C4-2B (cell line): ENCODE measurements at regions not wholly inside any gene's neighbourhood (a gene's known extent, or its start where the extent isn't known, plus 50 kb on each side); places are given as distances from the start of the nearest gene placed in this dataset.

Experiments
- H3K27ac ChIP-seq: fragments of 450-650 bp; 2 replicates; pipeline ENCODE4 v1.5.1; 2017
- CTCF ChIP-seq: fragments of 450-650 bp; conservative IDR thresholded peaks from 2 replicates; pipeline ENCODE4 v1.5.1; 2017; ENCODE audit warnings: mild to moderate bottlenecking
- ZFX ChIP-seq: fragments of 450-650 bp; IDR thresholded peaks from 2 replicates; pipeline ENCODE4 v1.6.1; 2017

DNA sequence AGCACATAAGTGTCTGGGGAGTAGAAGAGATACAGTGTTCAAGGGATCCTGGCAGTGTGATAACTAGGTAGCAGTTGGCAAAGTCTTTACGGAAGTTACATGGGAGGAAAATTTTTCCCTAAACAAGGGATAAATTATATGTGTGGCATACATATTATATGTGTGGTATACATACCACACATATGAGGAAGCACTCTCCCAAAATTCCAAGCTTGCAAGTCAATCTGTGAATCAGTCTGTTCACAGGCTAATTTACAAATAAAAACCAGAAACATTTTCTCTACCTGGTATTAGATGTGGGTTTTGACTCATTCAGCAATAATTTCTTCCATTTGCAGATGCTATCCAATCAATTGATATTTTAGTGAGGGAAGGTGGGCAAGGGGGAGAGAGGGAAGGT lies 110.0 kb downstream of the ISOC1 start:
- no peak overlapping the region for H3K27ac ChIP-seq
- TF ChIP-seq ZFX, result no peak
- TF ChIP-seq CTCF, result no peak

- TF ChIP-seq ZFX (no peak), CTCF (no peak)
- H3K27ac ChIP-seq, result no peak overlapping the region
These were observed 121.5 kb downstream of the ISOC1 start for GRCh38 chr5:129216001-129216400.

DNA sequence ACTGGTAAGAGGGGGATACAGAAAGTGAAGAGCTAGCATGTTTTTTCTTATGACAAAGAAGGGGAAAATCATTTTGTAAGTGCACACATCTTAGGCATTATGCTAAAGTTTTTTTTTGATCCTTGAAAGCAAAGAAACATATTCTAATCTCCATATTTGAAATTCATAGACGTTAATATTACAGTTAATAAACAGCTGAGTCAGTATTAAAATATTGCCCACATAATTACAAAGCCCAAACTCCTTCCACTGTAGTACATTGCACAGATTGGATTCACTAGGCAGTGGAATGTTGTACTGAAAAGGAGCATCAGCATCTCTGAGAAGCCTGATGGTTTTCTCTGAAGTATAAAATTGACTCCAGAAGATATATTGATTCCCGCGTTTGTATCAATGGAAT lies 122.6 kb downstream of the ISOC1 start:
- no peak overlapping the region for H3K27ac ChIP-seq
- no peak for TF ChIP-seq CTCF
- TF ChIP-seq ZFX, result no peak

DNA sequence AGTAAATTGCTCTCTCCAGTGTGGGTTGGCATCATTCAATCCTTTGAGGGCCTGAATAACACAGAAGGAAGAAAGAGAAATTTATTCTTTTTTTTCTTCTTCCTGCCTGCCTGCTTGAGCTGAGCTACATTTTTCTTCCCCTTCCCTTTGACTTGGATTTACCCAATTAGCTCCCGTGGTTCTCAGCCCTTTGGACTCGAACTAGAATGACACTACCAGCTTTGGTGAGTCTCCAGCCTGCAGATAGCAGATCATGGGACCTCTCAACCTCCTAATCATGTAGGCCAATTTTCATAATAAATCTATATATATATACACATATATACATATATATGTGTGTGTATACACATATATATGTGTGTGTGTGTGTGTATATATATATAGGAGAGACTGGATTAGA lies 128.6 kb downstream of the ISOC1 start:
- TF ChIP-seq CTCF, result no peak
- no peak for TF ChIP-seq ZFX
- no peak overlapping the region for H3K27ac ChIP-seq

DNA sequence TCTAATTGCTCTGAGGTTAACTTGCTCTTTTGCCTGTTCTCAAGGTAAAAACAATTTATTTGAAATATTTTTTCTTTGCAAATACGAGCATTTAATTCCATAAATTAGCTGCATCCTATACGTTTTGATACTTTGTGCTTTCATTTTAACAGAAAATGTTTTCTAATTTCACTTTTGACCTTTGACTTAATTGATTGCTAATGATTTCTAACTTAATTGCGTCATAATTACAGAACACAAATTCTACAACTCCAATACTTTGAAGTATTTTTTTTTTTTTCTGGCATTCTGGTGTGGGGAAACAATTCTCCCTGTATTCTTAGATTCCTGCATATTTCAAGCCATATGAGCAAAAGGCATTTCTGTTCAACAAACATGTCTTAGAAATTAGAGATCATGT lies 134.0 kb downstream of the ISOC1 start:
- no peak overlapping the region for H3K27ac ChIP-seq
- TF ChIP-seq ZFX (no peak), CTCF (no peak)

DNA sequence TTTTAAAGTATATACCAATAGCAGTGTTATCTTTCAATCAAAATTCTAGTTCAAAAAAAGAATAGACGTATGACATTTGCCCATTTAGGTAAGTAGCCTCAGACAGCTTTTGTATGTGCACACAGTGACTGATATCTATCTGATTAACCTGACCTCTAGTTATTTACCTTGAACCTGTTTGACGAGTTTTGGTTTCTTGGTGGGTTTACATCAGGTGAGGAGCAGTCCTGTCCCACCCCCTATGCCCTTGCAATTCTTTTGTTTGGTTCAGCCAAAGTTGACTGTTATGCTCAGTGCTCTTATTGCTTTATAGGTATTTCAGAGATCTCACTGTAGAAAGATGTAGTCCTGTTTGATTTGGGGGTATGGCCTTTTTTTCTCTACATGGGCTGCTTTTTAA lies 147.2 kb downstream of the ISOC1 start:
- TF ChIP-seq ZFX (no peak), CTCF (no peak)
- H3K27ac ChIP-seq, result no peak overlapping the region

GRCh38 chr5:129243039-129243438 lies 148.5 kb downstream of the ISOC1 start:
- no peak overlapping the region for H3K27ac ChIP-seq
- TF ChIP-seq CTCF (no peak), ZFX (no peak)
